ENCODE measurements at regions not wholly inside any gene's neighbourhood (a gene's known extent, or its start where the extent isn't known, plus 50 kb on each side); places are given as distances from the start of the nearest gene placed in this dataset.

DNA sequence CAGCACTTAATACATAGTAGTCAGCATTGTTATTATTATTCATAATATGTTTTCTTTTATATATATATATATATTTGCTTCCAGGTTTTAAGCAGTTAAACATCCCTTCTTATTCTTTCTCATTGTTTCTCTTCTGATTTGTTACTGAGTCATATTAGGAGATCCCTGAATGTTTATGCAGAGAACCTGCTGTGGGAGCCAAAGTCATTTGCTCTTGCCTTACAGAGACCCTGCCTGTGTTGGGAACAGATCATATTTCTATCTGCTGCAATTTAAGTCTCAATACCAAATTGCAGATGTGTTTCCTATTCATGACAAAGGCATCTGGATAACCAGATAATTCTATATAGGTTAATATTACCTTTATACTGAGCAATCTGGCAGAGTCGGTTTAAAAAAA, 323.0 kb upstream of the UMPS start:
- DNase-seq, result no peak
- in situ Hi-C loops (cut with MboI; ENCODE audit: low pct_unique_long_range_greater_than_20kb, low sequenced_read_pairs), result no loop called here

DNA sequence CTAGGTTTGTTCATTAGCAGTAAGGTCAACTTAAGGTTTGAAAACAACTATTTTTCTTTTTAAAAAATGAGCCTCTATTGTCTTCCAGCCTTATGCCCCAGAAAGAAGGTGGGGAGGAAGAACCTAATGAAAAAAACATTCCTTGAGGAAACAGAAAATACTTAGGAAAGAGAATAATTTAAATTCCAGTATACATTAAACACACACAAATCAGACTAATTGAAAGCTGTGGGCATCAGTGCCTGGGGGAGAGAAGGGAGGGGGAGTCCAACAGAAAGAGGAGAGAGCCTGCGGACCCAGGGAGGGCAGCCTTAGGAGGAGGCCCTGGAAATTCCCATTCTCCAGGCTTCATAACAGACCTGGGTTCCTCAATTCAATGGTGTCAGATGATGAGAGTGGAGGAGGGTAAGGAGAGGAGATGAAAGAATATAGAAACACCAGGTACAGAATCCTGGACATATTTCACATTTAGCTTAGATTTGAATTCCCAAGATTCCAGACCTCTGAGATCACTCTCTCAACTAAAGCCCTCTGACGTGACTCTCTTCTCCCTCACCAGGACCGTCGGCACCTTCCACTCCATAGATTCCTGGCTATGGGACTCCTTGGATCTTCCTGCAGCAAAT, 320.5 kb upstream of the UMPS start:
- in situ Hi-C loops (cut with MboI; ENCODE audit: low pct_unique_long_range_greater_than_20kb, low sequenced_read_pairs), result no loop called here

DNA sequence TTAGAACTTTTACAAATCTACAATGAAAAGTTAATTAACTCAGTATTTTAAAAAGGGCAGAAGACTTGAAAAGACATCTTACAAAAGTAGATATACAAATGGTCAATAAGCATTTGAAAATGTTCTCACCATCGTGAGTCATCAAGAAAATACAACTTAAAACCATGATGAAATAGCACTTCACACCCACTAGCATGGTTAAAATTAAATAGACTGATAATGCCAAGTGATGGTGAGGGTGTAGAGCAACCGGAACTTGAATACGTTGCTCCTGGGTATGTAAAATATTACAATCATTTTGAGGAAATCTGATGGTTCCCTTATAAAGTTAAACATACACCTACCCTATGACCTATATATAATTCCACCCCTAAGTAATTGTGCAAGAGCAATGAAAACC, 319.8 kb upstream of the UMPS start:
- no peak for DNase-seq
- in situ Hi-C loops (cut with MboI; ENCODE audit: low pct_unique_long_range_greater_than_20kb, low sequenced_read_pairs), result no loop called here

More for the DNA sequence above, 320.5 kb upstream of the UMPS start:
- DNase-seq, result no peak

DNA sequence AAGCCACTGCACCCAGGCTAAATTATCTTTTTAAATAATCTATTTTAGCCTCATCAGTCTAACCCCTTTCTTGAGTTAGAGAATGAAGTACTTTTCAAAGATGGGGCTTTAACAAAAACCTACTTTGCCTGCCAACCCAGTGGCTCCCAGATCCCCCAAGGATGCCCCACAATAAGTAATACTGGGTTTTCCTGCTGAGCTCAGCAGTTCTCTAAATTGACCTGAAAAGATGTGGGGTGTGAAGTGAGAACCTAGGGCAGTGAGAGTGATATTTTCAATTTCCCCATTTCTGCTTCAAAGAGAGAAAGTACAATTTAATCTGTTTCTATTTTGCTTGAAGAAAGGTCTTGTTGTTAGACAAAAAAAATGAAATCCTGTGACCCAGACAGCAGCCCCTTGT, 318.5 kb upstream of the UMPS start:
- in situ Hi-C loops (cut with MboI; ENCODE audit: low pct_unique_long_range_greater_than_20kb, low sequenced_read_pairs), result no loop called here
- no peak for DNase-seq

DNA sequence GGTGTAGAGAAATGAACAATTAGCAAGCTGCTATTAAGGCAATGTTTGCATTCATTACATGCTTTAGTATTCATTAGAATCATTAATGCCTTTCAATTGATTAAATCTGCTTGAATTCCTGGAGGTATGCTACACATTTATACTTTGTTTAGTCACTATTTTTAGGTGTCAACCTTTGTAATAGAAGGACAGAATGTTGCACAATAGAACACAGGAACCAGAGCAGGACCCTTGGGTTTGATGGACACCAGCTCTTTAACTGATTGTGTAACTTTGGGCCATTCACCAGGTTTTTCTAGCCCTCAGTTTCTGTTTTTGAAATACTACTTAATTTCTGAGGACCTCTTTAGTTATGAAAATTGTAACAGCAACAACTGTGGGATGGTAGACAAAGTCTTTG, 317.6 kb upstream of the UMPS start:
- in situ Hi-C loops (cut with MboI; ENCODE audit: low pct_unique_long_range_greater_than_20kb, low sequenced_read_pairs), result no loop called here
- no peak for DNase-seq

DNA sequence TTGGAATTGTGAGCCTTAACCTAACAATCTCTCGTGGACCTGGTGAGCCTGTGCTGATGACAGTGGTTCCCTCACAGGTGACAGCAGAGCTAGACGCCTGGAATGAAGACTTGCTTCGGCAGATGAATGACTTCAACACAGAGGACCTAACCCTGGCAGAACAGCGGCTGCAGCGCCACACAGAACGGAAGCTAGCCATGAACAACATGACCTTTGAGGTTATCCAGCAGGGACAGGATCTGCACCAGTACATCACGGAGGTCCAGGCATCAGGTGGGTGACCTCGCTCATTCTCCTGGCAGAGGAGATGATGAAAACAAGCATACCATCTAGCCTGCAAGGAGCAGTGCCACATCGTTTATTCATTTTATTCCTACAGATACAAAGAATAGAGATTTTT, 316.9 kb upstream of the UMPS start:
- in situ Hi-C loops (cut with MboI; ENCODE audit: low pct_unique_long_range_greater_than_20kb, low sequenced_read_pairs), result no loop called here
- DNase-seq, result no peak

DNA sequence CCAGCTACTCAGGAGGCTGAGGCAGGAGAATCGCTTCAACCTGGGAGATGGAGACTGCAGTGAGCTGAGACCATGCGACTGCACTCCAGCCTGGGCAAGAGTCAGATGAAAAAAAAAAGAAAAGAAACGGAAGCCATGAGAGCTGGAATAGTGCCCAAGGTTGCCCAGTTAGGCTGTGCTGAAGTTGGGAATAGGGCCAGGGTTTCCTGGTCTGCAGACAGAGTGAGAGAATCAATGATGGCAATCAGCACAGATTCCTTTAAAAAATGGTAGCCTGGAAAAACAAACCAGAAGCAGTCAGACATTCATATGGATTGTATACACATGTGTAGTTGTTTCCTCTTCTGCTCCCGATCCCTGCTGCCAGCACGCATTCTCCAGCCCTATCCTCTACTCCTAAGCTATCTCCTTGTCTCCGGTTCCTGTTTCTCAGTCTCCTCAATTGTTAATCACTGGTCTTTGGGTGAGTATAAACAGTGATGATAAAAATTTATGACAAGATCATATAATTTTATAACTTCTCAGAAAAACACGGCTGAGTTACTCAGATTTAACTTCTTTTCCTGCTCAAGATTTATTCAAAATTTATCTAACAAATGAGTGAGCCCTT, 316.2 kb upstream of the UMPS start:
- in situ Hi-C loops (cut with MboI; ENCODE audit: low pct_unique_long_range_greater_than_20kb, low sequenced_read_pairs), result no loop called here

DNA sequence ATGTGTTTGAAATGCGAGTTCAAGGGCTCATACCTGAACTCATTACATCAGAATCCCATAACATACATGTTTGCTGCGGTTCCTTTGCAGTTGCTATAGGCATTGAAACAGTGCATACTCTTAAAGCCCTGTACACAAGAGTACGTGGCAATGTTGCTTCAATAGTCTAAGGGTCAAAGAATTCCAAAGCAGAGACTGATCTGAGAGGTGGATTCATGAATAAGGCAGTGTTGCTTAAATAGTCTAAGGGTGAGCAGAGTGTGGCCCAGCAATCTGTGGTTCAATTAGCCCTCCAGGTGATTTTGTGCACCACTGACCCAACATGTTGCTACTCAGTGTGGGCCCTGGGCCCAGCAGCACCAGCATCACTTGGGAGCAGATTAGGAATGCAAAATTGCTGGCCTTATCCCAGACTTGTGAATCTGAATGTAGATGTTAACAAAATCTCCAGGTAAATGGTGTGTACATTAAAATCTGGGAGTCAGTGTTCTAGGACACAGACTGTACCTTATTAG, 314.7 kb upstream of the UMPS start:
- no peak for DNase-seq
- in situ Hi-C loops (cut with MboI; ENCODE audit: low pct_unique_long_range_greater_than_20kb, low sequenced_read_pairs), result no loop called here

More for the DNA sequence above, 316.2 kb upstream of the UMPS start:
- no peak for DNase-seq

DNA sequence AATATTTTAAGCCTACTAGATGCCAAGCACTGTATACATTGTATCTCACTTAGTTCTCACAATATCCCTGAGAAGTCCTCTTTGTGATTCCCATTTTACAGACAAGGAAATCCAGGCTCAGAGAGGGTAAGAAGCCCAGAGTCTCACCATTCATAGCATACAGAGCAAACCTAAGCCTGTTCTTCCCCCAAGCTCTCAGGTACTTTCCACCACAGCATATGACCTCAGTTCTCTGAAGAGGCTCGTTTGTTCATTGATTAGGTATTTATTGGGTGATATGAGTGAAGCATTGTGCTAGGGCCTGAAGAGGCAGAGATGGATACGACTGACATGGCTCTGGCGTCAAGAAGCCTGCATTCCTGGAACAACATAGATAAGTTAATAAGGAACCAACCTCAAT, 310.9 kb upstream of the UMPS start:
- in situ Hi-C loops (cut with MboI; ENCODE audit: low pct_unique_long_range_greater_than_20kb, low sequenced_read_pairs), result no loop called here

DNA sequence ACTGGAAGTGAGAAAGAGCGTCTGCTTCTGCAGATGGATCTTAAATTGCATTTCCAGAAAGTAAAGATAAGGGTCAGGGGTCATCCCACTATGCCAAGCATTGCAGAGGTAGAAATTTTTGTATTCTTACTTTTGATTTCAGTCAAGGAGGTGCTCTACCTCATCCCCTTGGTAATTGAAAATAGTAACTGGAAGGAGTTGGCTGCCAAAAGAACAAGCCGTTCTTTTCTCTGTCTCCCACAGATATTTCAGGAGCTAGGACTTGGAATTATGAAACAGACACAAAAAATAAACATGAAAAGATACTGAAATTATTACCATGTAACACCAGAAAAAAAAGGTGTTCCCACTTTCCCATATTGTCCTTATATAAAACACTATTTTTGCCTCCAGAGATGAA, 309.9 kb upstream of the UMPS start:
- no peak for DNase-seq
- in situ Hi-C loops (cut with MboI; ENCODE audit: low pct_unique_long_range_greater_than_20kb, low sequenced_read_pairs), result no loop called here

More for the DNA sequence above, 310.9 kb upstream of the UMPS start:
- DNase-seq, result no peak

DNA sequence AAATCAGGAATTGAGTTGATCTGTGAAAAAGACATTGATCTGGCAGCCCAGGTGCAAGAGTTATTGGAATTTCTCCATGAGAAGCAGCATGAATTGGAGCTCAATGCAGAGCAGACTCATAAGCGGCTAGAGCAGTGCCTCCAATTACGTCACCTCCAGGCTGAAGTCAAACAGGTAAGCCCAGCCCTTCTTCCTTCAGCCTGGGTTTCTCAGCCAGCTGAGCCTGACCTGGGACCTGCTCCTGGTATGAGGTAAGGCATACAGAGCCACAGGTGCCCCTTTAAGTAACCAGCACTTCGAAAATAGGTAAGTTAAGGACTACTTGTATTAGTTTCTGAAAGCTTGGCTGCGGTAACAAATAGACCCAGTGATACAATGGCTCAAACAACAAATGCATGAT, 307.4 kb upstream of the UMPS start:
- in situ Hi-C loops (cut with MboI; ENCODE audit: low pct_unique_long_range_greater_than_20kb, low sequenced_read_pairs), result no loop called here
- DNase-seq, result no peak

DNA sequence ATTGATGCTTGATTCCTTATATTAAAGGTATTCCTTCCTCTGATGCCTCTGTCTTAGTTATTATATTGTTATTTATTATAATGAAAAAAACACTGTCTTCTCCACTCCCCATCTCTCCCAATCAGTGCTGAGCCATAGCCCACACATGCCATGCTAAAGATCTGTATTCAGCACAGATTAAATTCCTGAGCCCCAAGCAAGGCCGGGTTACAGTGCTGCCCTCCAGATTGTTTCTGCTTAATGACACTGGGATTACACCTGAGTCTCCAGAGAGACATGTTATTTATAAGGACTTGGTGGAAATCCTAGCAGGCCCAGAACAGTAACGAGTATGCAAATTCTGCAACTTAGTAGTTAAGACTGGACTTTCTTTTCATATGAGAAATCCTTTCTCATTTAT, 305.9 kb upstream of the UMPS start:
- DNase-seq, result no peak
- in situ Hi-C loops (cut with MboI; ENCODE audit: low pct_unique_long_range_greater_than_20kb, low sequenced_read_pairs), result no loop called here

DNA sequence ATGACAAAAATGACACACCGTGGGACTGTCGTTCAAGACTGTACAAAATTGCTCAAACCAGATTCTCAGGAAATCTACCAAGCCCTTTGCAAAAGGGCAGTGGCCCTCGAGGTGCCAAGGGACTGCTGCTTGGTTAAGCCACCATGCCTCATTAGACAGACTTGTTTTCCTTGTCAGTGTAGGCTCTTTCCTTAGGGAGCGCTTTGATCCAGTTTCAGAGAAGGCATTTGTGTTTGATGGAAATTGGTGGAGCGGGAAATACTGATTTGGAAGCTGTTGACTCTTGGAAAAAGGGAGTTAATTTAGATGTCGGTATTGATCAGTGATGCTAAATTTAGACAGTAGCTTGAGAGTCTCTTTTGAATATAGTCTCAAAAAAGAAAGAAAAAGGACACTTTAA, 304.3 kb upstream of the UMPS start:
- in situ Hi-C loops (cut with MboI; ENCODE audit: low pct_unique_long_range_greater_than_20kb, low sequenced_read_pairs), result no loop called here

DNA sequence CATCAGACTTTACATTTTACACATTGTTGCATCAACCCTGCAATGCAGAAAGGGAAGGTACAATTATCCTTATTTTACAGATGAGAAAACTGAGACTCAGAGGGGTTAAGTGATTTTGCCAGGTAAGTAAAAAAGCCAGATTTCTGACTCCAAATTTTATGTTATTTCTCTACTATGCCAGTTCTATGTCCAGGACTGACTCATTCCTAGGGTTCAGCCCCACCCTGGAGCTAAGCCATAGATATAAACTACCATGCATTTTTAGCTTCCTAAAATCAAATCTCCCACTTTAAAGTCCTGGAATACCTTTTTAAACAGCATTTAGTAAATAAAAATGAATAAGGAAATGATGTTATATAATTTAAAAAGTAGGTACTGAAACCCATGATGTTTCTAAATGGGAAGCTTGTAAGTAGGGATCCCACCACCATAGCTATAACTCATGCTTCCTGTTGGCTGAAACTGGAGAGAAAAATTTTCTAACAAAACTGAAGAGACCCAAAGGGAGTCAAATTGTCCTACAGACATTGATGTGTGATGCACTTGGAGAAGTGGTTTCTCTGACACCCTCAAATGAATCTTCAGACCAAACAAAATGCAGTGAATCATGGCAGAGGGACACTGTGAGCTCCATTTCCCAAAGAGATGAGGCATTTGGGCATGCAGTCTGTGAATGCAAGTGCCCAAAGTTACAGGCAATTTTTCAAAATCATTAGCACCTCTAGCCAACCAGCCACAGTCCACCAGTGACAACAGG, 301.7 kb upstream of the UMPS start:
- in situ Hi-C loops (cut with MboI; ENCODE audit: low pct_unique_long_range_greater_than_20kb, low sequenced_read_pairs), result no loop called here
- DNase-seq, result no peak

More for the DNA sequence above, 304.3 kb upstream of the UMPS start:
- no peak for DNase-seq

DNA sequence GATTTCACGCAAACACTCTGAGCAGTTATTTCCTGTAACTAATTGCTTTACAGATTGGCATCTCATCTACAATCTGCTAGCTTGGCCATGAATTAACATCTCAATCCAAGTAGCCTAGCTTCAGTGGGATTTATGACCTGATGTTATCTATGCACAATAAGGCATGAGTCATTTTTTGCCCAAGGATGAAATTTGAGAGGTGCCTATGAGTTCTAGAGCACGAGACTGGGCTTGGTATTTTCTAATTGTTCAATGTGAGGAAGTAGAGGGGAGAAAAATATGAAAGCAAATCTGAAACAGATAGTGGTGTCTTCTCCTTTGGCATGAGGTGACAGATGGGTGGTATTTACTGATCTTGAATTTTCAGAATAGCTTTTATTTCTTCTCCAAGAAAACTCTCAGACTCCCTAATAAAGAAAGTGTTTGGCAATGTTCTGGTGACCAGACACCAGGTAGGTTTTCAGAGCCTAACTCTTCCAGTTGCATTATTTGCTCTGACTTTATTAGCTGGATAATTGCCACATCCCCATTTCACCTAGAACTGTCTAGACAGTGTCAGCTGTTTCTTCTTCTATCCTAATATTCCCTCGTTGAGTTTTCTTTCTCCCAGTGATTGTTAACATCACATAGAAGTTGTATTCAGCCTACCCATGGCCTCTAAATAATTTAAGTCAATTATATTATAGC, 301.0 kb upstream of the UMPS start:
- in situ Hi-C loops (cut with MboI; ENCODE audit: low pct_unique_long_range_greater_than_20kb, low sequenced_read_pairs), result no loop called here
- DNase-seq, result peak; percentile 5

DNA sequence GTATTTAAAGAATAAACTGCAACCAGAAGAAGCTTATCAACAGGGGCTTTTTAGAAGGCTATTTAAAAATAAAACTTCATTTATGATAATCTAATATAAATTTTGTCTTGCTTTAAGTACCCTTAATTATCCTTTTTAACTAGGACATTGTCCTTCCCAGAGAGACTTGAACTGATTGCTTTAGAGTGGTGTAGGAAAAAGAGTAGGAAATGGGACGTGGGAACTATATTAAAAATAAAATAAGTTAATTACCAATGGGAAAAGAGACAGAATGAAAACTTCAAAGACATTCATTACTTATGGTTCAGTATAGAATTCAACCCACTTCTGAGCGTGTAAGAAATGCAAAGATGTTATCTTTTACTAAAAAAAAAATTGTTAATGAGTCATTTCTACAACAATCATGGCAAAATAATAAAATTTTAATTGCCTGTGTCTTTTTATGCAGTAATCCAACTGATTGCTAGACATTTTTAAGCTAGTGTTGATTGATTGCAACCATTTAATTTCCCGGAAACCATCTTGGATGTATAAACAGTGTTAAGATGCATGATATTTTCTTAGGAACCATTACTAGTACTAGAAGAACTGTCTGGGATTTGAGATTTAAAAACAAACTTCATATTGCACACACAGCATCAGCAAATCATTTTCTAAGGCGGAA, 298.8 kb upstream of the UMPS start:
- in situ Hi-C loops (cut with MboI; ENCODE audit: low pct_unique_long_range_greater_than_20kb, low sequenced_read_pairs), result no loop called here
- DNase-seq, result no peak

DNA sequence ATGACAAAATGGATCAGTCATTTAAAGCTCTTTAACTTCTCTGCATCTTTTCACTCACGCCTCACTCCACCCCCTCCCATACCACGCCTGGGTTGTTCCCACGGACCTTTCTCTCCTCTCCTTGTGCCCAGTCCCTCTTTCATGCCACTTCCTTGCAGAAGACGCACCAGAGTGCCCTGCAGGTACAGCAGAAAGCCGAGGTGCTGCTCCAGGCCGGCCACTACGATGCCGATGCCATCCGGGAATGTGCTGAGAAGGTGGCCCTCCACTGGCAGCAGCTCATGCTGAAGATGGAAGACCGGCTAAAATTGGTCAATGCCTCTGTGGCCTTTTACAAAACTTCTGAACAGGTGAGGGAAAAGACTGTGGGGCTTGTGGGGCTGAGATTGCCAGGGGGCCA, 296.1 kb upstream of the UMPS start:
- no peak for DNase-seq
- in situ Hi-C loops (cut with MboI; ENCODE audit: low pct_unique_long_range_greater_than_20kb, low sequenced_read_pairs), result no loop called here

DNA sequence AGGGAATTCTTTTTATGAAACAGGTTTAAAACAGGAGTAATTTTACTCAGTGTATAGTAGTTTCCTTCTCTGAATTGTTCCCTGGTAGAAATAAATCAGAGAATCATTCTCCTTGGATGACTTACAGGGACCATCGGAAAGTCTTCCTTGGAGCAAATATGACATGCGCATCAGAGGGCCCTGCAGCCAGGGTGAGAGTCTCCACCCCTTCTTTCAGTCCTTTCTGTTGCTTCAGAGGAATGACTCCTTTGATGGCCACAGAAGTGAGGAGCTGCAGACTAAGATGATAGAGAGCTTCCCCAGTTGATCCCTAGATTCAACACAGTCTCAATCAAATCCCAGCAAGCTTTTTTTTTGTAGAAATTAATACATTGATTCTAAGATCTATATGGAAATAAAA, 294.8 kb upstream of the UMPS start:
- in situ Hi-C loops (cut with MboI; ENCODE audit: low pct_unique_long_range_greater_than_20kb, low sequenced_read_pairs), result no loop called here
- DNase-seq, result no peak

DNA sequence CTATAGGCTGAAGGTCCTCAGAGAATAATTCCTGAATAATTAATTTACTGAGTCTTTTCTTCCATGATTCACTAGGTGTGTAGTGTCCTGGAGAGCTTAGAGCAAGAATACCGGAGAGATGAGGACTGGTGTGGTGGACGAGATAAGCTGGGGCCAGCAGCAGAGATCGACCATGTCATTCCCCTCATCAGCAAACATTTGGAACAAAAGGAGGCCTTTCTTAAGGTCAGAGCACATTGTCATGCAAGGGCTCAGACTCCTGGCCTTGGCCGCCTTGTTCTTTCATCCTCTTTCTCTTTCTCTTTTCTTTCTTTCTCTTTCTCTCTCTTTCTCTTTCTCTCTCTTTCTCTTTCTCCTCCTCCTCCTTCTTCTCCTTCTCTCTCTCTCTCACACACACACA, 291.4 kb upstream of the UMPS start:
- in situ Hi-C loops (cut with MboI; ENCODE audit: low pct_unique_long_range_greater_than_20kb, low sequenced_read_pairs), result no loop called here
- DNase-seq, result no peak
